ENCODE measurements at regions not wholly inside any gene's neighbourhood (a gene's known extent, or its start where the extent isn't known, plus 50 kb on each side); places are given as distances from the start of the nearest gene placed in this dataset.

GRCh38 chr6:131382631-131383030 lies 190.4 kb upstream of the ARG1 start:
- no peak for FAIRE-seq
- DNase-seq (ENCODE audit: insufficient read length, low spot score) = no peak
- TF ChIP-seq CTCF (IDR thresholded peaks at IDR 0.05; ENCODE audit: insufficient read depth, missing control alignments) = no peak

GRCh38 chr6:131383421-131384411 lies 189.3 kb upstream of the ARG1 start:
- DNase-seq (ENCODE audit: insufficient read length, low spot score) = no peak
- FAIRE-seq = no peak
- TF ChIP-seq CTCF (IDR thresholded peaks at IDR 0.05; ENCODE audit: insufficient read depth, missing control alignments) = no peak

GRCh38 chr6:131387562-131388447 lies 185.2 kb upstream of the ARG1 start:
- FAIRE-seq (no peak), DNase-seq (ENCODE audit: insufficient read length, low spot score) (no peak)
- TF ChIP-seq CTCF (IDR thresholded peaks at IDR 0.05; ENCODE audit: insufficient read depth, missing control alignments) = no peak

- no peak for TF ChIP-seq CTCF (IDR thresholded peaks at IDR 0.05; ENCODE audit: insufficient read depth, missing control alignments)
- FAIRE-seq = no peak
Observed at GRCh38 chr6:131390322-131390721, 182.7 kb upstream of the ARG1 start.

GRCh38 chr6:131391116-131391515 lies 181.9 kb upstream of the ARG1 start:
- FAIRE-seq (no peak), DNase-seq (ENCODE audit: insufficient read length, low spot score) (no peak)
- TF ChIP-seq CTCF (IDR thresholded peaks at IDR 0.05; ENCODE audit: insufficient read depth, missing control alignments) = no peak

More at GRCh38 chr6:131390322-131390721, 182.7 kb upstream of the ARG1 start:
- no peak for DNase-seq (ENCODE audit: insufficient read length, low spot score)

- FAIRE-seq = no peak
- no peak for DNase-seq (ENCODE audit: insufficient read length, low spot score)
- no peak for TF ChIP-seq CTCF (IDR thresholded peaks at IDR 0.05; ENCODE audit: insufficient read depth, missing control alignments)
Observed at GRCh38 chr6:131393433-131393832, 179.6 kb upstream of the ARG1 start.

Measured in D721Med (cell line).